Activated CD4-positive, alpha-beta T cell treated with anti-CD3 and anti-CD28 coated beads, Interleukin-2, amount 10 ng/mL, durations not matched to agents 7 days and 5 days (primary cell): ENCODE measurements at regions not wholly inside any gene's neighbourhood (a gene's known extent, or its start where the extent isn't known, plus 50 kb on each side); places are given as distances from the start of the nearest gene placed in this dataset.

Source experiments
- CTCF ChIA-PET: fragments of 350-600 bp; sonication (Branson Sonifier 250); formaldehyde crosslinking; loops from one replicate; lab custom pipeline; 2021; ENCODE audit warnings: antibody characterized with exemption; lab: Charles Lee
- POLR2A ChIA-PET: fragments of 350-600 bp; sonication (Branson Sonifier 250); formaldehyde crosslinking; loops from one replicate; lab custom pipeline; 2021; ENCODE audit warnings: antibody characterized with exemption; lab: Charles Lee
- DNase-seq: peaks from one replicate; pipeline ENCODE4 v3.0.0-alpha.2; 2020
- H3K27ac Mint-ChIP-seq: one replicate; pipeline ENCODE4 v1.8.0; 2021; ENCODE audit warnings: mild to moderate bottlenecking, moderate library complexity, mixed read lengths
- H3K27me3 Mint-ChIP-seq: one replicate; pipeline ENCODE4 v1.8.0; 2021; ENCODE audit warnings: mixed read lengths
- H3K36me3 Mint-ChIP-seq: one replicate; pipeline ENCODE4 v1.8.0; 2021; ENCODE audit warnings: low read depth, mixed read lengths
- H3K4me1 Mint-ChIP-seq: one replicate; pipeline ENCODE4 v1.8.0; 2021; ENCODE audit warnings: mixed read lengths
- H3K4me3 Mint-ChIP-seq: one replicate; pipeline ENCODE4 v1.8.0; 2021; ENCODE audit warnings: mild to moderate bottlenecking, moderate library complexity, mixed read lengths
- H3K9me3 Mint-ChIP-seq: one replicate; pipeline ENCODE4 v1.8.0; 2021; ENCODE audit warnings: mixed read lengths

GRCh38 chr7:115083935-115084334, 162.0 kb downstream of the MDFIC start:
- POLR2A ChIA-PET = no interaction called here
- Mint-ChIP-seq H3K27ac (no peak overlapping the region), H3K9me3 (peaks cover 2% of the 10 kb centered on the region), H3K4me3 (no peak overlapping the region), H3K27me3 (peaks cover 13% of the 10 kb centered on the region), H3K4me1 (no peaks in the 10 kb centered on the region), H3K36me3 (no peaks in the 10 kb centered on the region)
- no peak for DNase-seq
- CTCF ChIA-PET = no interaction called here

GRCh38 chr7:115081772-115082171, 159.9 kb downstream of the MDFIC start:
- Mint-ChIP-seq H3K9me3 (peaks cover 2% of the 10 kb centered on the region), H3K4me1 (no peaks in the 10 kb centered on the region), H3K4me3 (no peak overlapping the region), H3K27ac (no peak overlapping the region), H3K27me3 (peaks cover 9% of the 10 kb centered on the region), H3K36me3 (no peaks in the 10 kb centered on the region)
- no peak for DNase-seq
- ChIA-PET POLR2A (no interaction called here), CTCF (no interaction called here)

GRCh38 chr7:115078851-115079250, 157.0 kb downstream of the MDFIC start:
- Mint-ChIP-seq H3K4me1 (no peaks in the 10 kb centered on the region), H3K4me3 (no peak overlapping the region), H3K27me3 (peaks cover 6% of the 10 kb centered on the region), H3K27ac (no peak overlapping the region), H3K9me3 (peaks cover 2% of the 10 kb centered on the region), H3K36me3 (no peaks in the 10 kb centered on the region)
- DNase-seq = no peak
- ChIA-PET POLR2A (no interaction called here), CTCF (no interaction called here)

GRCh38 chr7:115078386-115078785, 156.5 kb downstream of the MDFIC start:
- Mint-ChIP-seq H3K9me3 (no peaks in the 10 kb centered on the region), H3K27me3 (peaks cover 6% of the 10 kb centered on the region), H3K27ac (no peak overlapping the region), H3K4me1 (no peaks in the 10 kb centered on the region), H3K4me3 (no peak overlapping the region), H3K36me3 (no peaks in the 10 kb centered on the region)
- CTCF ChIA-PET = interaction anchor here (0.7 kb wide), 1 partner anchor 218 kb away, joined by 3 read pairs; no protein-coding TSS in a partner anchor
- DNase-seq = no peak
- POLR2A ChIA-PET = no interaction called here

GRCh38 chr7:115070311-115070710, 148.4 kb downstream of the MDFIC start:
- ChIA-PET CTCF (no interaction called here), POLR2A (no interaction called here)
- no peaks in the 10 kb centered on the region for H3K36me3 Mint-ChIP-seq
- H3K9me3 Mint-ChIP-seq = no peaks in the 10 kb centered on the region
- H3K27ac Mint-ChIP-seq = no peak overlapping the region
- no peak for DNase-seq
- H3K4me1 Mint-ChIP-seq = peaks cover 4% of the 10 kb centered on the region
- no peaks in the 10 kb centered on the region for H3K27me3 Mint-ChIP-seq
- H3K4me3 Mint-ChIP-seq = no peak overlapping the region
